Gastrocnemius medialis (tissue), 4 donors: ENCODE measurements at regions not wholly inside any gene's neighbourhood (a gene's known extent, or its start where the extent isn't known, plus 50 kb on each side); places are given as distances from the start of the nearest gene placed in this dataset.

Source experiments
- ATAC-seq, 2 donors: fragments of 150-250 bp; one replicate each; pipeline ENCODE4 v1.9.1; 2016
- DNase-seq, 2 donors: peaks; one replicate each; pipeline ENCODE4 v3.0.0-alpha.2; 2019
- H3K27ac ChIP-seq, 4 donors: fragments of 200-600 bp; sonication (generic); 1 replicate in 1 of 4; 2 replicates in 3 of 4; pipeline ENCODE4 v1.5.1; 2016 to 2018; ENCODE audit warnings: mild to moderate bottlenecking in 2 of 4, moderate library complexity in 1 of 4
- H3K27me3 ChIP-seq, 3 donors: fragments of 200-600 bp; sonication (generic) in 2 of 3; 1 replicate in 1 of 3; 2 replicates in 2 of 3; pipeline versions ENCODE4 v1.5.1 to v1.6.0; 2016 to 2019; ENCODE audit warnings: mild to moderate bottlenecking in 1 of 3, moderate library complexity in 1 of 3
- H3K36me3 ChIP-seq, 2 donors: fragments of 200-600 bp; sonication (generic) in 1 of 2; one replicate each; pipeline ENCODE4 v1.5.1; 2017 to 2018
- H3K4me1 ChIP-seq, 2 donors: fragments of 200-600 bp; sonication (generic) in 1 of 2; one replicate each; pipeline ENCODE4 v1.5.1; 2016 to 2017; ENCODE audit warnings: mild to moderate bottlenecking in 2 of 2
- H3K4me3 ChIP-seq, 4 donors: fragments of 200-600 bp; sonication (generic) in 3 of 4; 1 replicate in 1 of 4; 2 replicates in 3 of 4; pipeline ENCODE4 v1.5.1; 2016 to 2019; ENCODE audit warnings: mild to moderate bottlenecking in 2 of 4
- H3K9me3 ChIP-seq, 3 donors: fragments of 200-600 bp; sonication (generic) in 2 of 3; 1 replicate in 1 of 3; 2 replicates in 2 of 3; pipeline ENCODE4 v1.5.1; 2016 to 2019
- POLR2A ChIP-seq, 2 donors: fragments of 450-650 bp; IDR thresholded peaks; one replicate each; pipeline ENCODE4 v1.6.1; 2017; ENCODE audit warnings: antibody characterized with exemption in 2 of 2, mild to moderate bottlenecking in 2 of 2, moderate library complexity in 2 of 2
- in situ Hi-C, 4 donors: fragments of 200-750 bp; cut with MboI; loops; one replicate each; pipeline versions ENCODE4 v1.15.0 to v1.8.0; 2017; ENCODE audit warnings: low sequenced_read_pairs in 4 of 4
- intact Hi-C: fragments of 100-400 bp; cut with DNase I; formaldehyde crosslinking; loops from one replicate; pipeline ENCODE4 v1.15.1; 2023; ENCODE audit warnings: low total_unique reads
- TF ChIP-seq, protein P1 (sequence below), 5 experiments: fragments of 450-650 bp in 3 of 5; fragments of 200-600 bp in 2 of 5; sonication (generic) in 2 of 5; IDR thresholded peaks in 4 of 5; conservative IDR thresholded peaks in 1 of 5; 1 replicate in 4 of 5; 2 replicates in 1 of 5; pipeline ENCODE4 v1.5.1; 2016 to 2019; ENCODE audit warnings: antibody characterized with exemption in 5 of 5, mild to moderate bottlenecking in 3 of 5, moderate library complexity in 3 of 5

DNA sequence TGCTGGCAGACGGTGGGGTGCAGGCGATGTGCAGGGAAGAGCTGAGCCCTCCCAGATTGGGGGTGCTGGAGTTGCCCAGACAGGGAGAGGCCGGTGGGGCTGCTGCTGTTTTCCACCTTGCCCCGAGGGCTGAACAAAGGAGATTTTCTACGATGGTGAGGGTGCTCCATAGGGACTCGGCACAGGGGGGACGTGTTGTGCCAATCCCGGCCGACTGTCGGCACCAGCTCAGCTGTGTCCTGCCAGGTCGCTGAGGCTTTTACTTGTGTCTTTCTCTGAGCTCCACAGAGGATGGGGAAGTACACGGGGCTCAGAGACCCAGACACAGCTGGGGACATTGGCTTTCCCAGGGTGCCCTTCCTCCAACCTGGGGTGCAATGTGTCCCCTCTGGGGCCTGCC is 816.8 kb downstream of the BRD1 start:
- in situ Hi-C loops, result no loop called here
- TF ChIP-seq POLR2A (IDR thresholded peaks at IDR 0.05), result no peak
- TF ChIP-seq, protein P1, sequence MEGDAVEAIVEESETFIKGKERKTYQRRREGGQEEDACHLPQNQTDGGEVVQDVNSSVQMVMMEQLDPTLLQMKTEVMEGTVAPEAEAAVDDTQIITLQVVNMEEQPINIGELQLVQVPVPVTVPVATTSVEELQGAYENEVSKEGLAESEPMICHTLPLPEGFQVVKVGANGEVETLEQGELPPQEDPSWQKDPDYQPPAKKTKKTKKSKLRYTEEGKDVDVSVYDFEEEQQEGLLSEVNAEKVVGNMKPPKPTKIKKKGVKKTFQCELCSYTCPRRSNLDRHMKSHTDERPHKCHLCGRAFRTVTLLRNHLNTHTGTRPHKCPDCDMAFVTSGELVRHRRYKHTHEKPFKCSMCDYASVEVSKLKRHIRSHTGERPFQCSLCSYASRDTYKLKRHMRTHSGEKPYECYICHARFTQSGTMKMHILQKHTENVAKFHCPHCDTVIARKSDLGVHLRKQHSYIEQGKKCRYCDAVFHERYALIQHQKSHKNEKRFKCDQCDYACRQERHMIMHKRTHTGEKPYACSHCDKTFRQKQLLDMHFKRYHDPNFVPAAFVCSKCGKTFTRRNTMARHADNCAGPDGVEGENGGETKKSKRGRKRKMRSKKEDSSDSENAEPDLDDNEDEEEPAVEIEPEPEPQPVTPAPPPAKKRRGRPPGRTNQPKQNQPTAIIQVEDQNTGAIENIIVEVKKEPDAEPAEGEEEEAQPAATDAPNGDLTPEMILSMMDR (IDR thresholded peaks at IDR 0.05 in 4 of 5, conservative IDR thresholded peaks at IDR 0.05 in 1 of 5), result no peak
- Histone ChIP-seq H3K9me3 (no peaks in the 10 kb centered on the region), H3K4me1 (no peaks in the 10 kb centered on the region), H3K27ac (no peak overlapping the region), H3K27me3 (peaks cover 0 to 3% (median 0%) of the 10 kb centered on the region in 3 donors), H3K4me3 (no peak overlapping the region), H3K36me3 (no peaks in the 10 kb centered on the region)
- intact Hi-C loops, result no loop called here
- ATAC-seq (no peak), DNase-seq (no peak)

DNA sequence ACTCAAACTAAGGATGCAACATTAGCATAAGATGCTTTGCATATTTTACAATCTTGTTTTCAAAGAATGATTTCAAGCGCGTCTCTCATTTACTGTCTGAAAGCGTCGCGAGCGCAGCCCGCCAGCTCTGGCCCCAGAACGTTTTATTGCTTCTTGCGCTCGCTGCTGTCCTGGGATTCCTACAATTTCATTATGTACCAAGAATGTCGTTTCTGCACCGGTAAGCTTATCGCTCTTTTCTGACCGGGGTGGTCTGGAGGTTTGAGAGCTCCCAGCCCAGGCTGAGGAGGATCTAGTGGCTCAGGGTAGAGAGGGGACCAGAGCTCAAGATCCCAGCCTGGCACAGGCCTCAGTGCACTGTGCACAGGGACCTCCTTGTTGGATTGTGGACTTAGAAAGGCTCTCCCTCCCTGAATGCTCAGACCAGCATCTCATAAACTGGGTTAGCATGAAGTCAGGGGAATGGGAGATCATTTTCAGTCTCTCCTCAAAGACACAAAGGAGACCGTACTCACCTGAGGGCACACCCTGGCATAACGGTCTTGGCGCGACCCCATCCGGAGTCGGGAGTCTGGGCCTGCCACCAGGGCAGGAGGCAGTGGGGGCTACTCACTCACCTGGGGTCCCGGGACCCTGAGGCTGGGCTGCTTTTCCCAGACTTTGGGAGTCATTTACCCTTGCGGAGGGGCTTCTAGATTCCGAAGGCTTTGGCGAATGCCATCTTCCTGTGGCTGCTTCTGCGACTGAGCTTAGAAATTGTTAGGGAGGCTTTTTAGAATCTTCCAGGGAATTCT is 817.4 kb downstream of the BRD1 start:
- intact Hi-C loops (no loop called here), in situ Hi-C loops (no loop called here)
- ATAC-seq (no peak), DNase-seq (no peak)
- H3K9me3 ChIP-seq, result no peaks in the 10 kb centered on the region
- no peak for TF ChIP-seq POLR2A (IDR thresholded peaks at IDR 0.05)
- TF ChIP-seq, protein P1 (IDR thresholded peaks at IDR 0.05 in 4 of 5, conservative IDR thresholded peaks at IDR 0.05 in 1 of 5), result no peak
- H3K27ac ChIP-seq, result no peak overlapping the region
- peaks cover 0 to 3% (median 0%) of the 10 kb centered on the region in 3 donors for H3K27me3 ChIP-seq
- H3K4me3 ChIP-seq, result no peak overlapping the region
- H3K4me1 ChIP-seq, result no peaks in the 10 kb centered on the region
- no peaks in the 10 kb centered on the region for H3K36me3 ChIP-seq

GRCh38 chr22:49009359-49010063 is 818.2 kb downstream of the BRD1 start:
- in situ Hi-C loops (no loop called here), intact Hi-C loops (no loop called here)
- Histone ChIP-seq H3K27ac (no peak overlapping the region), H3K36me3 (no peaks in the 10 kb centered on the region), H3K4me3 (no peak overlapping the region), H3K27me3 (peaks cover 0 to 3% (median 0%) of the 10 kb centered on the region in 3 donors), H3K9me3 (no peaks in the 10 kb centered on the region), H3K4me1 (no peaks in the 10 kb centered on the region)
- DNase-seq (no peak), ATAC-seq (no peak)
- no peak for TF ChIP-seq POLR2A (IDR thresholded peaks at IDR 0.05)
- TF ChIP-seq, protein P1 (IDR thresholded peaks at IDR 0.05 in 4 of 5, conservative IDR thresholded peaks at IDR 0.05 in 1 of 5), result no peak

DNA sequence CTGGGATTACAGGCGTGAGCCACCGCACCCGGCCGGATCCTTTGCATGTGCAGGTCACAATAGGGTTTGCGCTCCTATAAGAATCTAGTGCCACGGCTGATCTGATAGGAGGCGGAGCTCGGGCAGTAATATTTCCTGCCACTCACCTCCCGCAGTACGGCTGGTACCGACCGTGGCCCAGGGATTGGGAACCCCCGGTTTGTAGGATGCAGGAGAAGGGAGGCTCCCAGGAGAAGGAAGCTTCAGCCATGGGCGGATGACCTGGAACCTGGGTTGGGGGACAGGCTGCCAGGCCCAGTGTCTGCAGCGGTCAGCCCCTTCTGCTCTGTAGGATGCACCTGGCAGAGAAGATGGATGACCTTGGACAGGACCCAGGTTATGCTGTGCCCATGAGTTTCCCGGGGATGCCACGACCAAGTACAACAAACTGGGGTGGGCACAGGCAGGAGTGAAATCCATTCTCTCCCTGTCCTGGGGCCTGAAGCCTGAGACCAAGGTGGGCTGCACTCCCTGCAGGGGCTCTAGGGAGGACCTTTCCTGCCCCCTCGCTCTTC is 818.9 kb downstream of the BRD1 start:
- DNase-seq (no peak), ATAC-seq (no peak)
- Histone ChIP-seq H3K4me3 (no peak overlapping the region), H3K4me1 (no peaks in the 10 kb centered on the region), H3K27ac (no peak overlapping the region), H3K27me3 (peaks cover 0 to 3% (median 0%) of the 10 kb centered on the region in 3 donors), H3K36me3 (no peaks in the 10 kb centered on the region), H3K9me3 (no peaks in the 10 kb centered on the region)
- TF ChIP-seq, protein P1 (IDR thresholded peaks at IDR 0.05 in 4 of 5, conservative IDR thresholded peaks at IDR 0.05 in 1 of 5), result no peak
- TF ChIP-seq POLR2A (IDR thresholded peaks at IDR 0.05), result no peak
- in situ Hi-C loops (no loop called here), intact Hi-C loops (no loop called here)
